HepG2 (cell line): ENCODE measurements at regions not wholly inside any gene's neighbourhood (a gene's known extent, or its start where the extent isn't known, plus 50 kb on each side); places are given as distances from the start of the nearest gene placed in this dataset.

Source experiments
- CSRNP2 ChIP-seq: sonication (generic); formaldehyde crosslinking; conservative IDR thresholded peaks from 2 replicates; pipeline ENCODE4 v1.8.0; 2022; ENCODE audit warnings: low read depth, missing genetic modification reagents
- NFAT5 ChIP-seq: sonication (generic); formaldehyde crosslinking; IDR thresholded peaks from 2 replicates; pipeline ENCODE4 v1.4.0; 2020; ENCODE audit warnings: missing genetic modification reagents
- NR2F1 ChIP-seq, 2 experiments: fragments of 450-650 bp in 1 of 2; formaldehyde crosslinking in 1 of 2; IDR thresholded peaks; 2 replicates each; pipeline versions ENCODE4 v1.5.0 to v1.6.1; 2016 to 2020; ENCODE audit warnings: mild to moderate bottlenecking in 1 of 2, missing compliant biosample characterization in 1 of 2, missing genetic modification reagents in 1 of 2, moderate library complexity in 1 of 2
- RERE ChIP-seq: IDR thresholded peaks from 2 replicates; pipeline ENCODE4 v1.6.1; 2016; ENCODE audit warnings: low read depth, missing genetic modification reagents, missing compliant biosample characterization
- TCF7 ChIP-seq: sonication (generic); IDR thresholded peaks from 2 replicates; pipeline ENCODE4 v1.6.1; 2016; ENCODE audit warnings: antibody characterized with exemption, low read depth
- ZNF484 ChIP-seq: sonication (generic); formaldehyde crosslinking; IDR thresholded peaks from 2 replicates; pipeline ENCODE4 v1.5.1; 2020; ENCODE audit warnings: mild to moderate bottlenecking, low read depth, missing genetic modification reagents, borderline replicate concordance
- ZSCAN21 ChIP-seq: sonication (generic); formaldehyde crosslinking; IDR thresholded peaks from 2 replicates; pipeline ENCODE4 v1.8.0; 2022; ENCODE audit warnings: mild to moderate bottlenecking, missing genetic modification reagents, moderate library complexity, borderline replicate concordance

- TF ChIP-seq RERE (no peak), NFAT5 (CRISPR knock-in tag) (no peak), TCF7 (no peak), CSRNP2 (no peak), ZNF484 (CRISPR knock-in tag) (no peak), NR2F1 (CRISPR knock-in tag; IDR thresholded peaks at IDR 0.05) (no peak), ZSCAN21 (CRISPR knock-in tag) (no peak)
Measured at GRCh38 chr18:38933322-38933721, 1367.7 kb upstream of the CELF4 start (continued).
